PFSK-1 (cell line): ENCODE measurements at regions not wholly inside any gene's neighbourhood (a gene's known extent, or its start where the extent isn't known, plus 50 kb on each side); places are given as distances from the start of the nearest gene placed in this dataset.

Experiments
- FOXP2 ChIP-seq: optimal IDR thresholded peaks from 2 replicates; pipeline ENCODE3; 2011; ENCODE audit warnings: borderline replicate concordance, control low read depth, inconsistent platforms; ENCODE audit not compliant: insufficient read depth; ENCODE audit errors: extremely low read length, extremely low read depth
- POLR2AphosphoS5 ChIP-seq: IDR thresholded peaks from 2 replicates; pipeline ENCODE4 v1.6.1; 2012; ENCODE audit warnings: low read depth, mild to moderate bottlenecking, control low read depth, low read length, moderate library complexity
- REST ChIP-seq, 2 experiments: IDR thresholded peaks; 2 replicates each; pipeline versions ENCODE4 v1.6.1 to v1.8.0; 2011 to 2012; ENCODE audit warnings: low read depth in 2 of 2, low read length in 2 of 2, control low read depth in 1 of 2, inconsistent platforms in 1 of 2, mild to moderate bottlenecking in 1 of 2, moderate library complexity in 1 of 2; ENCODE audit not compliant: insufficient read depth in 1 of 2
- SIN3A ChIP-seq: IDR thresholded peaks from 2 replicates; pipeline ENCODE4 v1.6.1; 2012; ENCODE audit warnings: mild to moderate bottlenecking, low read length, moderate library complexity, borderline replicate concordance; ENCODE audit not compliant: insufficient read depth
- TAF1 ChIP-seq: IDR thresholded peaks from 2 replicates; pipeline ENCODE4 v1.6.1; 2012; ENCODE audit warnings: low read length, control low read depth, borderline replicate concordance; ENCODE audit not compliant: insufficient read depth

- TF ChIP-seq REST (IDR thresholded peaks at IDR 0.05; ENCODE audit: insufficient read depth in 1 of 2, low read depth in 2 of 2, low read length in 2 of 2), result no peak
- no peak for TF ChIP-seq SIN3A
- TF ChIP-seq FOXP2, result no peak
- TF ChIP-seq POLR2AphosphoS5, result no peak
- no peak for TF ChIP-seq TAF1
Observed at GRCh38 chr14:54133896-54134295, 177.3 kb upstream of the BMP4 start.

- TF ChIP-seq POLR2AphosphoS5 (no peak), TAF1 (no peak)
Observed at GRCh38 chr14:54135804-54136280, 179.2 kb upstream of the BMP4 start.

GRCh38 chr14:54136894-54137613 is 180.4 kb upstream of the BMP4 start:
- TF ChIP-seq SIN3A (no peak), REST (IDR thresholded peaks at IDR 0.05; ENCODE audit: insufficient read depth in 1 of 2, low read depth in 2 of 2, low read length in 2 of 2) (no peak), TAF1 (no peak), POLR2AphosphoS5 (no peak), FOXP2 (no peak)

GRCh38 chr14:54137614-54137961 is 181.0 kb upstream of the BMP4 start:
- TF ChIP-seq FOXP2 (no peak), TAF1 (no peak), SIN3A (no peak), REST (IDR thresholded peaks at IDR 0.05; ENCODE audit: insufficient read depth in 1 of 2, low read depth in 2 of 2, low read length in 2 of 2) (no peak), POLR2AphosphoS5 (no peak)

GRCh38 chr14:54138024-54138353 is 181.4 kb upstream of the BMP4 start:
- TF ChIP-seq REST (IDR thresholded peaks at IDR 0.05; ENCODE audit: insufficient read depth in 1 of 2, low read depth in 2 of 2, low read length in 2 of 2) (no peak), POLR2AphosphoS5 (no peak), SIN3A (no peak)
